Mesenchymal stem cell (in vitro differentiated cells and primary cell): ENCODE measurements at regions not wholly inside any gene's neighbourhood (a gene's known extent, or its start where the extent isn't known, plus 50 kb on each side); places are given as distances from the start of the nearest gene placed in this dataset.

Experiments used
- DNase-seq: peaks from one replicate; pipeline ENCODE4 v3.0.0-alpha.2; 2013
- H2AFZ ChIP-seq: one replicate; pipeline ENCODE4 v1.6.1; 2013; ENCODE audit warnings: low read depth, mild to moderate bottlenecking, control low read depth, inconsistent platforms, low read length, moderate library complexity
- H2AK5ac ChIP-seq: 2 replicates; pipeline ENCODE4 v1.6.1; 2013; ENCODE audit warnings: low read length, moderate library complexity, mild to moderate bottlenecking, inconsistent platforms; ENCODE audit not compliant: severe bottlenecking
- H2BK120ac ChIP-seq: one replicate; pipeline ENCODE4 v1.6.1; 2013; ENCODE audit warnings: low read depth, mild to moderate bottlenecking, inconsistent platforms, low read length, moderate library complexity
- H2BK12ac ChIP-seq, 2 experiments: one replicate each; pipeline ENCODE4 v1.6.1; 2013; ENCODE audit warnings: inconsistent platforms in 2 of 2, low read length in 2 of 2, mild to moderate bottlenecking in 2 of 2, moderate library complexity in 2 of 2, control low read depth in 1 of 2
- H2BK15ac ChIP-seq: one replicate; pipeline ENCODE4 v1.6.1; 2013; ENCODE audit warnings: mild to moderate bottlenecking, low read depth, inconsistent platforms; ENCODE audit not compliant: poor library complexity, severe bottlenecking
- H2BK5ac ChIP-seq: 2 replicates; pipeline ENCODE4 v1.6.1; 2013; ENCODE audit warnings: low read depth, mild to moderate bottlenecking, low read length, control low read depth, inconsistent platforms; ENCODE audit not compliant: poor library complexity, severe bottlenecking
- H3K14ac ChIP-seq, 2 experiments: one replicate each; pipeline ENCODE4 v1.6.1; 2013; ENCODE audit warnings: inconsistent platforms in 2 of 2, low read length in 2 of 2, control low read depth in 1 of 2, mild to moderate bottlenecking in 1 of 2, moderate library complexity in 1 of 2
- H3K18ac ChIP-seq, 2 experiments: one replicate each; pipeline ENCODE4 v1.6.1; 2013; ENCODE audit warnings: inconsistent platforms in 2 of 2, low read length in 2 of 2, control low read depth in 1 of 2, low read depth in 1 of 2, mild to moderate bottlenecking in 1 of 2
- H3K23ac ChIP-seq, 2 experiments: one replicate each; pipeline ENCODE4 v1.6.1; 2013; ENCODE audit warnings: inconsistent platforms in 2 of 2, low read length in 2 of 2, mild to moderate bottlenecking in 2 of 2, moderate library complexity in 2 of 2, control low read depth in 1 of 2
- H3K27ac ChIP-seq: 2 replicates; pipeline ENCODE4 v1.5.1; 2013; ENCODE audit warnings: mild to moderate bottlenecking, moderate library complexity, low read length, control low read depth, inconsistent platforms; ENCODE audit not compliant: poor library complexity, severe bottlenecking
- H3K27me3 ChIP-seq, 2 experiments: 2 replicates each; pipeline versions ENCODE4 v1.6.1 to v1.7.0; 2013; ENCODE audit warnings: low read length in 2 of 2, mild to moderate bottlenecking in 2 of 2, moderate library complexity in 2 of 2, control low read depth in 1 of 2, inconsistent platforms in 1 of 2; ENCODE audit not compliant: control insufficient read depth in 1 of 2, insufficient read depth in 1 of 2
- H3K36me3 ChIP-seq, 2 experiments: 2 replicates each; pipeline versions ENCODE4 v1.6.1 to v1.7.0; 2013; ENCODE audit warnings: low read length in 2 of 2, control low read depth in 1 of 2, inconsistent platforms in 1 of 2, low read depth in 1 of 2, mild to moderate bottlenecking in 1 of 2; ENCODE audit not compliant: insufficient read depth in 2 of 2, control insufficient read depth in 1 of 2
- H3K4ac ChIP-seq, 2 experiments: one replicate each; pipeline ENCODE4 v1.6.1; 2013; ENCODE audit warnings: inconsistent platforms in 2 of 2, low read length in 2 of 2, mild to moderate bottlenecking in 2 of 2, moderate library complexity in 2 of 2, control low read depth in 1 of 2, low read depth in 1 of 2
- H3K4me1 ChIP-seq: 2 replicates; pipeline ENCODE4 v1.6.1; 2013; ENCODE audit warnings: low read depth, low read length, control low read depth; ENCODE audit not compliant: control insufficient read depth, insufficient read depth
- H3K4me2 ChIP-seq: 2 replicates; pipeline ENCODE4 v1.6.1; 2013; ENCODE audit warnings: low read length, mild to moderate bottlenecking, inconsistent platforms; ENCODE audit not compliant: poor library complexity, severe bottlenecking
- H3K4me3 ChIP-seq, 2 experiments: 2 replicates each; pipeline versions ENCODE4 v1.5.1 to v1.7.0; 2013; ENCODE audit warnings: low read length in 2 of 2, mild to moderate bottlenecking in 2 of 2, control low read depth in 1 of 2, low read depth in 1 of 2; ENCODE audit not compliant: insufficient read depth in 1 of 2
- H3K79me1 ChIP-seq: replicated peaks from 2 replicates; pipeline ENCODE4 v1.6.1; 2013; ENCODE audit warnings: mild to moderate bottlenecking, control low read depth, low read length, inconsistent platforms; ENCODE audit not compliant: poor library complexity, severe bottlenecking
- H3K9ac ChIP-seq: 2 replicates; pipeline ENCODE4 v1.7.0; 2013; ENCODE audit warnings: mild to moderate bottlenecking, low read length, moderate library complexity
- H3K9me3 ChIP-seq: 2 replicates; pipeline ENCODE4 v1.7.0; 2013; ENCODE audit warnings: mild to moderate bottlenecking, low read length; ENCODE audit not compliant: control insufficient read depth
- H4K8ac ChIP-seq: one replicate; pipeline ENCODE4 v1.6.1; 2013; ENCODE audit warnings: inconsistent platforms, mild to moderate bottlenecking, low read length, moderate library complexity
- H4K91ac ChIP-seq: one replicate; pipeline ENCODE4 v1.6.1; 2013; ENCODE audit warnings: mild to moderate bottlenecking, low read length, inconsistent platforms
- WGBS: methylation state at CpG from one replicate; pipeline ENCODE4 v1.1.7; 2013; ENCODE audit warnings: mixed read lengths; 5-methylcytosine and 5-hydroxymethylcytosine counted together

GRCh38 chr17:72414967-72415853 lies 294.4 kb downstream of the SOX9 start:
- no peak overlapping the region for H2BK15ac ChIP-seq
- no peak overlapping the region for H2AFZ ChIP-seq
- H3K4me1 ChIP-seq = peaks cover 22% of the 10 kb centered on the region
- DNase-seq = no peak
- no peak overlapping the region for H3K9ac ChIP-seq
- peak overlapping the region; percentile 49 to 61 for H2BK12ac ChIP-seq
- no peak overlapping the region for H2BK5ac ChIP-seq
- H3K27ac ChIP-seq = no peak overlapping the region
- H3K4me3 ChIP-seq = no peak overlapping the region
- peak overlapping the region in 1 of 2 experiments; percentile 32 for H3K4ac ChIP-seq
- H3K79me1 ChIP-seq = peaks cover 45% of the 10 kb centered on the region
- H3K14ac ChIP-seq = no peak overlapping the region
- H4K91ac ChIP-seq = no peak overlapping the region
- no peak overlapping the region for H3K4me2 ChIP-seq
- H3K23ac ChIP-seq = no peak overlapping the region
- H2AK5ac ChIP-seq = peak overlapping the region; percentile 75
- H2BK120ac ChIP-seq = peak overlapping the region; percentile 54
- H3K27me3 ChIP-seq = no peaks in the 10 kb centered on the region
- peaks cover 3 to 25% of the 10 kb centered on the region in 2 experiments for H3K36me3 ChIP-seq
- 88% methylated on average over 9 of the region's 9 CpGs for WGBS
- H3K18ac ChIP-seq = peak overlapping the region; percentile 46 to 72
- peaks cover 25% of the 10 kb centered on the region for H3K9me3 ChIP-seq
- H4K8ac ChIP-seq = peak overlapping the region; percentile 60

DNA sequence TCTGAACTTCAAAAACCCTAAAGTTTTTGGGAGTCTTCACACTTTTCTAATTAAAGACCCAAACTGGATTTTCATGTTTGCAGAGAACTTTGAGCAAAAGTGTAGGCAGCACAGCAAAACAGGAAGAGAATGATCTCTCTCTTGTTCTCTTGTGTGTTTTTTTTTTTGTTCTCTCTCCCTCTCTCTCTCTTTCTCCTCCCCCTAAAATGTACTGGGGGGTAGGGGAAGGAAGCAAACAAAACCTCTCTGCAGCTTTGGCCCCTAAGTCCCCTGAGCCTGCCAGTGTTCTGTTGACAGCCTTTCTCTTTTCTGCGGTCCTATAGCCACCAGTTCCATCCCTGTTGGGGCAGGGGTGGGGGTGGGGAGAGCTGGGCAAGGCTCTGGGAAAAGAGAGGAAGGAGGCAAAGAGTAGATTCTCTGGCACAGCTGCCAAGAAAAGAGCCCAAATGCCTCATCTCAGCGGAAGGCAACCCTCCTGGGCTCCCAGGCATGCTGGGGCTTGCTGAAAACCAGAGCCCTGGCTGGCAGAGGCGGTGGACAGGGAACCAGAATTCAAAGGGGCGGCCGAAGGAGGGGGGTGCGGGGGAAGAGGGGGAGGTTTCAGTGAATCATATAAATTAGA lies 295.3 kb downstream of the SOX9 start:
- Histone ChIP-seq H2BK15ac (no peak overlapping the region), H3K23ac (no peak overlapping the region), H2BK5ac (no peak overlapping the region), H3K9ac (no peak overlapping the region), H3K4me2 (no peak overlapping the region), H3K9me3 (peaks cover 25% of the 10 kb centered on the region), H4K8ac (peak overlapping the region; percentile 69), H3K4ac (no peak overlapping the region), H2AFZ (no peak overlapping the region), H4K91ac (no peak overlapping the region), H3K18ac (peak overlapping the region in 1 of 2 experiments; percentile 11), H3K79me1 (peaks cover 36% of the 10 kb centered on the region), H2BK12ac (no peak overlapping the region), H3K27me3 (no peaks in the 10 kb centered on the region), H2BK120ac (peak overlapping the region; percentile 54), H3K4me3 (no peak overlapping the region), H3K4me1 (peaks cover 25% of the 10 kb centered on the region), H3K36me3 (peaks cover 3 to 23% of the 10 kb centered on the region in 2 experiments), H3K27ac (no peak overlapping the region), H3K14ac (no peak overlapping the region), H2AK5ac (no peak overlapping the region)
- 51% methylated on average over 2 of the region's 6 CpGs for WGBS
- DNase-seq = no peak

DNA sequence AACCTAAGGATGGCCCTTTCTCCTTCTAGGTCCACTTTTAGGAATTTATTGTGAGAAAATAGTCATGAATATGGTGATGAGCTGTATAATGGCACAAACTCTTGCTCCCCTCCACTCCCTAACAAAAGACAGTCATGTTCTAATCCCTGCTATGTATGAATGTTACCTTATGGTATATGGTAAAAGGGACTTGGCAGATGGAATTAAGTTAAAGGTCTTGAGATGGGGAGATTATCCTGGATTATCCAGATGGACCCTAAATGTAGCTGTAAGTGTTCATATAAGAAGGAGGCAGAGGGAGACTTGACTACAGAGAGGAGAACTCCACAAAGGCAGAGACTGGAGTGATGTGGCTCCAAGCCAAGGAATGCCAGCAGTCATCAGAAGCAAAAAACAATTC lies 296.1 kb downstream of the SOX9 start:
- Histone ChIP-seq H2BK12ac (no peak overlapping the region), H2BK120ac (no peak overlapping the region), H3K4me2 (no peak overlapping the region), H3K36me3 (peaks cover 3 to 23% of the 10 kb centered on the region in 2 experiments), H3K9ac (no peak overlapping the region), H2BK5ac (no peak overlapping the region), H3K4ac (no peak overlapping the region), H3K27me3 (no peaks in the 10 kb centered on the region), H4K91ac (no peak overlapping the region), H3K79me1 (peaks cover 35% of the 10 kb centered on the region), H4K8ac (no peak overlapping the region), H3K18ac (no peak overlapping the region), H3K4me1 (peaks cover 30% of the 10 kb centered on the region), H3K23ac (no peak overlapping the region), H3K9me3 (peaks cover 25% of the 10 kb centered on the region), H2BK15ac (no peak overlapping the region), H3K27ac (no peak overlapping the region), H3K14ac (no peak overlapping the region), H2AK5ac (no peak overlapping the region), H2AFZ (no peak overlapping the region), H3K4me3 (no peak overlapping the region)
- no peak for DNase-seq

GRCh38 chr17:72417627-72418026 lies 296.8 kb downstream of the SOX9 start:
- Histone ChIP-seq H3K18ac (no peak overlapping the region), H3K79me1 (peaks cover 30% of the 10 kb centered on the region), H2AFZ (no peak overlapping the region), H2BK12ac (no peak overlapping the region), H3K27me3 (no peaks in the 10 kb centered on the region), H3K9ac (no peak overlapping the region), H3K23ac (no peak overlapping the region), H3K14ac (no peak overlapping the region), H3K4me2 (no peak overlapping the region), H2BK5ac (no peak overlapping the region), H3K9me3 (peaks cover 25% of the 10 kb centered on the region), H3K4ac (no peak overlapping the region), H2BK15ac (no peak overlapping the region), H3K4me1 (peaks cover 35% of the 10 kb centered on the region), H3K27ac (no peak overlapping the region), H4K91ac (no peak overlapping the region), H2AK5ac (no peak overlapping the region), H2BK120ac (no peak overlapping the region), H3K36me3 (peaks cover 3 to 23% of the 10 kb centered on the region in 2 experiments), H4K8ac (no peak overlapping the region), H3K4me3 (no peak overlapping the region)
- WGBS = no CpG with 5 or more reads among the region's 2 CpGs
- DNase-seq = no peak
